ENCODE measurements at regions not wholly inside any gene's neighbourhood (a gene's known extent, or its start where the extent isn't known, plus 50 kb on each side); places are given as distances from the start of the nearest gene placed in this dataset.

DNA sequence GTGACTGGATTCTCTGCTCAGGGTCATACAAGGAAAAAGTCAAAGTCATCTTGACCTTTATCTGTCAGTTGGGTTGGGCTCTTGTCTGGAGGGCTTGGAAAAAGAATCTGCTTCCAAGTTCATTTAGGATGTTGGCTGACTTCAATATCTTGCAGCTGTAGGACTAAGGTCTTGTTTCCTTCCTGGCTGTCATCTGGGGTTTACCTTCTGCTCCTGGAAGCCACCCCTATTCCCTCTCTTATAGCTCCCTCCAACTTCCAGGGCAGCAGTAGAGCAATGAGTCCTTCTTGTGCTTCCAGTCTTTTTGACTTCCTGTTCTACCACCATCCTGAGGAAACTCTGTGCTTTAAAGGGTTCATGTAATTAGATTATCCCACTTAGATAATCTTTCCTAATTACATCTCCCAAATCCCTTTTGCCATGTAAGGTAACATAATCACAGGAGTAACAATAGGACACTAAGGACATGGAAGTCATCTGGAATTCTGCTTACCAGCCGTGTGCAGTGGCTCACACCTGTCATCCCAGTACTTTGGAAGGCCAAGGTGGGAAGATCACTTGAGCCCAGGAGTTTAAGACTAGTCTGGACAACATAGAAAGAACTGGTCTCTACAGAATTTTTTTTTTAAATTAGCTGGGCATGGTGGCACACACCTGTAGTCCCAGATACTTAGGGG, 170.7 kb upstream of the KITLG start:
- DNase-seq (ENCODE audit: low read depth, low spot score) (no peak), FAIRE-seq (no peak)
- TF ChIP-seq CTCF (optimal IDR thresholded peaks at IDR 0.05 in 1 of 3, IDR thresholded peaks at IDR 0.05 in 1 of 3, conservative IDR thresholded peaks at IDR 0.05 in 1 of 3; ENCODE audit: extremely low read depth in 1 of 3, insufficient read depth in 2 of 3, low read length in 3 of 3) (no peak), EZH2 (IDR thresholded peaks at IDR 0.05; ENCODE audit: low read length) (no peak)
- Histone ChIP-seq H2AFZ (ENCODE audit: control insufficient read depth, low read length) (no peak overlapping the region), H3K27me3 (ENCODE audit: control insufficient read depth, extremely low read depth, insufficient read depth, low read length) (no peaks in the 10 kb centered on the region), H3K9me1 (ENCODE audit: control insufficient read depth, extremely low read depth, insufficient read depth, low read length) (no peaks in the 10 kb centered on the region), H3K79me2 (ENCODE audit: control insufficient read depth, insufficient read depth, low read length) (no peaks in the 10 kb centered on the region), H3K9me3 (ENCODE audit: control insufficient read depth, low read depth, low read length) (peaks cover 2% of the 10 kb centered on the region), H3K36me3 (ENCODE audit: control insufficient read depth in 2 of 2, extremely low read depth in 1 of 2, insufficient read depth in 2 of 2, low read length in 2 of 2) (no peaks in the 10 kb centered on the region), H4K20me1 (ENCODE audit: control insufficient read depth, extremely low read depth, insufficient read depth, low read length) (no peaks in the 10 kb centered on the region), H3K4me2 (ENCODE audit: control insufficient read depth, extremely low read depth, insufficient read depth, low read depth, low read length) (no peak overlapping the region), H3K9ac (ENCODE audit: control insufficient read depth, extremely low read depth, insufficient read depth, low read length) (no peak overlapping the region), H3K4me1 (ENCODE audit: control insufficient read depth, extremely low read depth, insufficient read depth, low read length) (no peaks in the 10 kb centered on the region), H3K27ac (ENCODE audit: control insufficient read depth, insufficient read depth, low read length) (no peak overlapping the region), H3K4me3 (ENCODE audit: control insufficient read depth in 2 of 3, extremely low read depth in 1 of 3, insufficient read depth in 2 of 3, low read depth in 1 of 3, low read length in 3 of 3) (no peak overlapping the region)
- dilution Hi-C loops (cut with MboI; ENCODE audit: extremely low pct_ligation_motif_present, low sequenced_read_pairs): no loop called here

GRCh38 chr12:88746386-88746785, 166.1 kb upstream of the KITLG start:
- Histone ChIP-seq H3K27me3 (ENCODE audit: control insufficient read depth, extremely low read depth, insufficient read depth, low read length) (no peaks in the 10 kb centered on the region), H3K9me3 (ENCODE audit: control insufficient read depth, low read depth, low read length) (no peaks in the 10 kb centered on the region), H3K9me1 (ENCODE audit: control insufficient read depth, extremely low read depth, insufficient read depth, low read length) (no peaks in the 10 kb centered on the region), H3K4me2 (ENCODE audit: control insufficient read depth, extremely low read depth, insufficient read depth, low read depth, low read length) (no peak overlapping the region), H3K36me3 (ENCODE audit: control insufficient read depth in 2 of 2, extremely low read depth in 1 of 2, insufficient read depth in 2 of 2, low read length in 2 of 2) (no peaks in the 10 kb centered on the region), H4K20me1 (ENCODE audit: control insufficient read depth, extremely low read depth, insufficient read depth, low read length) (no peaks in the 10 kb centered on the region), H3K9ac (ENCODE audit: control insufficient read depth, extremely low read depth, insufficient read depth, low read length) (no peak overlapping the region), H2AFZ (ENCODE audit: control insufficient read depth, low read length) (no peak overlapping the region), H3K4me3 (ENCODE audit: control insufficient read depth in 2 of 3, extremely low read depth in 1 of 3, insufficient read depth in 2 of 3, low read depth in 1 of 3, low read length in 3 of 3) (no peak overlapping the region), H3K4me1 (ENCODE audit: control insufficient read depth, extremely low read depth, insufficient read depth, low read length) (peaks cover 6% of the 10 kb centered on the region), H3K79me2 (ENCODE audit: control insufficient read depth, insufficient read depth, low read length) (no peaks in the 10 kb centered on the region), H3K27ac (ENCODE audit: control insufficient read depth, insufficient read depth, low read length) (no peak overlapping the region)
- FAIRE-seq (no peak), DNase-seq (ENCODE audit: low read depth, low spot score) (no peak)
- dilution Hi-C loops (cut with MboI; ENCODE audit: extremely low pct_ligation_motif_present, low sequenced_read_pairs): no loop called here
- TF ChIP-seq CTCF (optimal IDR thresholded peaks at IDR 0.05 in 1 of 3, IDR thresholded peaks at IDR 0.05 in 1 of 3, conservative IDR thresholded peaks at IDR 0.05 in 1 of 3; ENCODE audit: extremely low read depth in 1 of 3, insufficient read depth in 2 of 3, low read length in 3 of 3) (no peak), EZH2 (IDR thresholded peaks at IDR 0.05; ENCODE audit: low read length) (no peak)
